Heart left ventricle (tissue), 13 donors: ENCODE measurements at regions not wholly inside any gene's neighbourhood (a gene's known extent, or its start where the extent isn't known, plus 50 kb on each side); places are given as distances from the start of the nearest gene placed in this dataset.

Experiments used
- POLR2A ChIP-seq, 2 donors: fragments of 450-650 bp; IDR thresholded peaks; one replicate each; pipeline ENCODE4 v1.6.1; 2017; ENCODE audit warnings: antibody characterized with exemption in 2 of 2, mild to moderate bottlenecking in 2 of 2, moderate library complexity in 2 of 2
- TF ChIP-seq, protein P1 (sequence below), 12 donors: fragments of 200-600 bp; sonication (generic) in 4 of 12; IDR thresholded peaks; one replicate each; pipeline versions ENCODE4 v1.5.0 to v1.8.0; 2018 to 2022; ENCODE audit warnings: antibody characterized with exemption in 12 of 12, mild to moderate bottlenecking in 5 of 12
- donor health status: ischemic (EF 13 %, LVEDD 7.1; RV severe dilation, severe dysfunction).
- donor health status: DM: no; HTN: yes; CAD: no.
- donor health status: DM: no; HTN: no; CAD: no.
- donor health status: ischemic (EF 25% LVEDD 6.9; RV normal size, moderate dysfunction).
- donor health status: ischemic (EF 25% LVEDD 5.7; RV mildly dilated, moderate dysfunction).
- donor health status: ischemic (EF 35%, LVEDD 5.7; RV mildly dilated, moderate dysfunction).
- donor health status: nonischemic (EF 11% LVEDD 7.7; RV severe dilation, severe dysfunction).
- donor health status: DM: yes; HTN: yes; CAD: no.
- donor health status: PGD.
- donor health status: ischemic (EF 29% LVEDD 5.4; RV normal size, mild dysfunction).
- donor health status: nonischemic (EF 23%, LVEDD 6.1; RV moderate dilation, normal function).

DNA sequence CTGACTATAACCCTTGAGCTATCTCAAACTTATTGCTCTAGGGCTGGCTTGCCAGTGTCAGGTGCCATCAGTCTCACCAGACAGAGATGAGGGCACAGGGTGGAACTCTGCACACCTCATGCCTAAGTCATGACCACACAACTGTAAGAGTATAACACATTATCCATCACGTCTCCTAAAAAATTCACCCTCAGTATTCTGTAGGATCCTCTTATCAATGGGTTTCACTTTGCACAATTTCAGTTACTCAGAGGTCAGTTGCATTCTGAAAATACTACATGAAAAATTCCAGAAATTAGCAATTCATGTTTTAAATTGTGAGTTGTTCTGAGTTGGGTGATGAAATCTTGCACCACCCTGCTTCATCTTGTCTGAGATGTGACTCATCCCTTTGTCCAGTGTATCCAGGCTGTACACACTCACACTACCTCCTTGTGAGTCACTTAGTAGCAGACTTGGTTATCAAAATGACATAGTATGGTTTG is 690.9 kb upstream of the CDH18 start:
- TF ChIP-seq, protein P1, sequence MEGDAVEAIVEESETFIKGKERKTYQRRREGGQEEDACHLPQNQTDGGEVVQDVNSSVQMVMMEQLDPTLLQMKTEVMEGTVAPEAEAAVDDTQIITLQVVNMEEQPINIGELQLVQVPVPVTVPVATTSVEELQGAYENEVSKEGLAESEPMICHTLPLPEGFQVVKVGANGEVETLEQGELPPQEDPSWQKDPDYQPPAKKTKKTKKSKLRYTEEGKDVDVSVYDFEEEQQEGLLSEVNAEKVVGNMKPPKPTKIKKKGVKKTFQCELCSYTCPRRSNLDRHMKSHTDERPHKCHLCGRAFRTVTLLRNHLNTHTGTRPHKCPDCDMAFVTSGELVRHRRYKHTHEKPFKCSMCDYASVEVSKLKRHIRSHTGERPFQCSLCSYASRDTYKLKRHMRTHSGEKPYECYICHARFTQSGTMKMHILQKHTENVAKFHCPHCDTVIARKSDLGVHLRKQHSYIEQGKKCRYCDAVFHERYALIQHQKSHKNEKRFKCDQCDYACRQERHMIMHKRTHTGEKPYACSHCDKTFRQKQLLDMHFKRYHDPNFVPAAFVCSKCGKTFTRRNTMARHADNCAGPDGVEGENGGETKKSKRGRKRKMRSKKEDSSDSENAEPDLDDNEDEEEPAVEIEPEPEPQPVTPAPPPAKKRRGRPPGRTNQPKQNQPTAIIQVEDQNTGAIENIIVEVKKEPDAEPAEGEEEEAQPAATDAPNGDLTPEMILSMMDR (IDR thresholded peaks at IDR 0.05), result no peak
- TF ChIP-seq POLR2A (IDR thresholded peaks at IDR 0.05), result no peak
